Activated CD4-positive, alpha-beta T cell treated with anti-CD3 and anti-CD28 coated beads for 36 hours (primary cell): ENCODE measurements at regions not wholly inside any gene's neighbourhood (a gene's known extent, or its start where the extent isn't known, plus 50 kb on each side); places are given as distances from the start of the nearest gene placed in this dataset.

Experiments used
- ATAC-seq: fragments of 200-7000 bp; cut with Tn5 transposase; one replicate; pipeline ENCODE4 v1.10.0; 2021; ENCODE audit warnings: mild to moderate bottlenecking, moderate library complexity
- CTCF ChIA-PET: fragments of 350-600 bp; sonication (Branson Sonifier 250); formaldehyde crosslinking; loops from one replicate; lab custom pipeline; 2021; ENCODE audit warnings: antibody characterized with exemption; lab: Charles Lee
- POLR2A ChIA-PET: fragments of 350-600 bp; sonication (Branson Sonifier 250); formaldehyde crosslinking; loops from one replicate; lab custom pipeline; 2021; ENCODE audit warnings: antibody characterized with exemption, inconsistent platforms; lab: Charles Lee
- DNase-seq: peaks from one replicate; pipeline ENCODE4 v3.0.0-alpha.2; 2020
- H3K27ac Mint-ChIP-seq: one replicate; pipeline ENCODE4 v1.8.0; 2021; ENCODE audit warnings: mixed read lengths
- H3K27me3 Mint-ChIP-seq: one replicate; pipeline ENCODE4 v1.8.0; 2021; ENCODE audit warnings: mixed read lengths
- H3K36me3 Mint-ChIP-seq: one replicate; pipeline ENCODE4 v1.8.0; 2021; ENCODE audit warnings: low read depth, mixed read lengths
- H3K4me1 Mint-ChIP-seq: one replicate; pipeline ENCODE4 v1.8.0; 2021; ENCODE audit warnings: mixed read lengths
- H3K4me3 Mint-ChIP-seq: one replicate; pipeline ENCODE4 v1.8.0; 2021; ENCODE audit warnings: mild to moderate bottlenecking, moderate library complexity, mixed read lengths
- H3K9me3 Mint-ChIP-seq: one replicate; pipeline ENCODE4 v1.8.0; 2021; ENCODE audit warnings: low read depth, mixed read lengths
- intact Hi-C, 2 experiments: fragments of 100-400 bp; cut with DNase I in 1 of 2; cut with micrococcal nuclease in 1 of 2; formaldehyde crosslinking; loops; one replicate each; pipeline versions ENCODE4 v1.14.2 to v1.15.1; 2022 to 2024; cut with DNase I, micrococcal nuclease

GRCh38 chr1:56387071-56387740 lies 192.2 kb downstream of the PLPP3 start:
- Mint-ChIP-seq H3K9me3 (no peaks in the 10 kb centered on the region), H3K27me3 (no peaks in the 10 kb centered on the region), H3K4me3 (no peak overlapping the region), H3K27ac (no peak overlapping the region), H3K4me1 (no peaks in the 10 kb centered on the region), H3K36me3 (no peaks in the 10 kb centered on the region)
- POLR2A ChIA-PET = interaction anchor here (0.6 kb wide), 1 partner anchor 84 kb away, joined by 3 read pairs; no protein-coding TSS in a partner anchor
- DNase-seq = no peak
- CTCF ChIA-PET = no interaction called here
- ATAC-seq = no peak
- intact Hi-C loops = no loop called here

- CTCF ChIA-PET = no interaction called here
- no peak overlapping the region for H3K4me3 Mint-ChIP-seq
- no peaks in the 10 kb centered on the region for H3K4me1 Mint-ChIP-seq
- H3K27ac Mint-ChIP-seq = no peak overlapping the region
- H3K36me3 Mint-ChIP-seq = no peaks in the 10 kb centered on the region
- DNase-seq (no peak), ATAC-seq (no peak)
- POLR2A ChIA-PET = no interaction called here
- intact Hi-C loops = no loop called here
- H3K9me3 Mint-ChIP-seq = no peaks in the 10 kb centered on the region
- no peaks in the 10 kb centered on the region for H3K27me3 Mint-ChIP-seq
Measured at GRCh38 chr1:56385314-56385713, 194.0 kb downstream of the PLPP3 start.

GRCh38 chr1:56382929-56383328 lies 196.4 kb downstream of the PLPP3 start:
- ChIA-PET CTCF (interaction anchor here (0.6 kb wide), 1 partner anchor 328 kb away, joined by 3 read pairs; no protein-coding TSS in a partner anchor), POLR2A (no interaction called here)
- Mint-ChIP-seq H3K9me3 (no peaks in the 10 kb centered on the region), H3K36me3 (no peaks in the 10 kb centered on the region), H3K27ac (no peak overlapping the region), H3K4me1 (no peaks in the 10 kb centered on the region), H3K4me3 (no peak overlapping the region), H3K27me3 (no peaks in the 10 kb centered on the region)
- DNase-seq (no peak), ATAC-seq (no peak)
- intact Hi-C loops = no loop called here

GRCh38 chr1:56380531-56380930 lies 198.8 kb downstream of the PLPP3 start:
- H3K4me3 Mint-ChIP-seq = no peak overlapping the region
- CTCF ChIA-PET = no interaction called here
- H3K27me3 Mint-ChIP-seq = peaks cover 3% of the 10 kb centered on the region
- H3K36me3 Mint-ChIP-seq = no peaks in the 10 kb centered on the region
- DNase-seq = no peak
- no peak overlapping the region for H3K27ac Mint-ChIP-seq
- intact Hi-C loops = no loop called here
- POLR2A ChIA-PET = no interaction called here
- no peaks in the 10 kb centered on the region for H3K9me3 Mint-ChIP-seq
- no peak for ATAC-seq
- H3K4me1 Mint-ChIP-seq = no peaks in the 10 kb centered on the region

- Mint-ChIP-seq H3K4me3 (no peak overlapping the region), H3K27ac (no peak overlapping the region), H3K27me3 (peaks cover 3% of the 10 kb centered on the region), H3K9me3 (no peaks in the 10 kb centered on the region), H3K36me3 (no peaks in the 10 kb centered on the region), H3K4me1 (no peaks in the 10 kb centered on the region)
- ATAC-seq (no peak), DNase-seq (no peak)
- intact Hi-C loops = no loop called here
- CTCF ChIA-PET = no interaction called here
- POLR2A ChIA-PET = no interaction called here
Measured at GRCh38 chr1:56378341-56379070, 200.9 kb downstream of the PLPP3 start.

- POLR2A ChIA-PET = no interaction called here
- Mint-ChIP-seq H3K27ac (no peak overlapping the region), H3K9me3 (no peaks in the 10 kb centered on the region), H3K36me3 (no peaks in the 10 kb centered on the region), H3K27me3 (peaks cover 3% of the 10 kb centered on the region), H3K4me1 (no peaks in the 10 kb centered on the region), H3K4me3 (no peak overlapping the region)
- intact Hi-C loops = no loop called here
- ATAC-seq (no peak), DNase-seq (no peak)
- CTCF ChIA-PET = no interaction called here
Measured at GRCh38 chr1:56377431-56377830, 201.9 kb downstream of the PLPP3 start.

- no peak overlapping the region for H3K4me3 Mint-ChIP-seq
- intact Hi-C loops = no loop called here
- DNase-seq (no peak), ATAC-seq (no peak)
- CTCF ChIA-PET = no interaction called here
- no peak overlapping the region for H3K27ac Mint-ChIP-seq
- H3K4me1 Mint-ChIP-seq = no peaks in the 10 kb centered on the region
- H3K27me3 Mint-ChIP-seq = peaks cover 3% of the 10 kb centered on the region
- no peaks in the 10 kb centered on the region for H3K9me3 Mint-ChIP-seq
- no peaks in the 10 kb centered on the region for H3K36me3 Mint-ChIP-seq
- POLR2A ChIA-PET = no interaction called here
Measured at GRCh38 chr1:56376188-56376984, 203.0 kb downstream of the PLPP3 start.

- ChIA-PET POLR2A (no interaction called here), CTCF (no interaction called here)
- no peak overlapping the region for H3K4me3 Mint-ChIP-seq
- no peak for DNase-seq
- intact Hi-C loops = no loop called here
- H3K9me3 Mint-ChIP-seq = no peaks in the 10 kb centered on the region
- no peaks in the 10 kb centered on the region for H3K36me3 Mint-ChIP-seq
- H3K27ac Mint-ChIP-seq = no peak overlapping the region
- ATAC-seq = no peak
- H3K4me1 Mint-ChIP-seq = no peaks in the 10 kb centered on the region
- H3K27me3 Mint-ChIP-seq = peaks cover 3% of the 10 kb centered on the region
Measured at GRCh38 chr1:56375326-56375804, 204.0 kb downstream of the PLPP3 start.

- H3K36me3 Mint-ChIP-seq = no peaks in the 10 kb centered on the region
Measured at GRCh38 chr1:56374026-56374974, 205.1 kb downstream of the PLPP3 start.

GRCh38 chr1:56370513-56370912 lies 208.8 kb downstream of the PLPP3 start:
- no peak overlapping the region for H3K27ac Mint-ChIP-seq
- intact Hi-C loops = no loop called here
- H3K27me3 Mint-ChIP-seq = no peaks in the 10 kb centered on the region
- no peak for DNase-seq
- no peak for ATAC-seq
- CTCF ChIA-PET = interaction anchor here (0.7 kb wide), 1 partner anchor 1876 kb away, joined by 3 read pairs; no protein-coding TSS in a partner anchor
- no peak overlapping the region for H3K4me3 Mint-ChIP-seq
- no peaks in the 10 kb centered on the region for H3K4me1 Mint-ChIP-seq
- POLR2A ChIA-PET = no interaction called here
- H3K36me3 Mint-ChIP-seq = no peaks in the 10 kb centered on the region
- no peaks in the 10 kb centered on the region for H3K9me3 Mint-ChIP-seq

More at GRCh38 chr1:56374026-56374974, 205.1 kb downstream of the PLPP3 start:
- intact Hi-C loops = no loop called here
- H3K4me3 Mint-ChIP-seq = no peak overlapping the region
- no peak for DNase-seq
- no peak overlapping the region for H3K27ac Mint-ChIP-seq
- POLR2A ChIA-PET = no interaction called here
- ATAC-seq = no peak
- H3K9me3 Mint-ChIP-seq = no peaks in the 10 kb centered on the region
- H3K27me3 Mint-ChIP-seq = peaks cover 3% of the 10 kb centered on the region
- CTCF ChIA-PET = no interaction called here
- no peaks in the 10 kb centered on the region for H3K4me1 Mint-ChIP-seq
